Gastroesophageal sphincter (tissue), 4 donors: ENCODE measurements at regions not wholly inside any gene's neighbourhood (a gene's known extent, or its start where the extent isn't known, plus 50 kb on each side); places are given as distances from the start of the nearest gene placed in this dataset.

Experiments used
- ATAC-seq: fragments of 150-250 bp; one replicate; pipeline ENCODE4 v1.9.1; 2016; ENCODE audit warnings: mild to moderate bottlenecking, moderate library complexity
- H3K27ac ChIP-seq, 4 donors: fragments of 200-600 bp; sonication (generic) in 3 of 4; 1 replicate in 3 of 4; 2 replicates in 1 of 4; pipeline ENCODE4 v1.5.1; 2016 to 2019
- H3K27me3 ChIP-seq: fragments of 200-600 bp; sonication (generic); one replicate; pipeline ENCODE4 v1.5.1; 2019
- H3K36me3 ChIP-seq, 2 donors: fragments of 200-600 bp; sonication (generic); one replicate each; pipeline ENCODE4 v1.5.1; 2019; ENCODE audit warnings: control low read depth in 1 of 2
- H3K4me1 ChIP-seq, 3 donors: fragments of 200-600 bp; sonication (generic); 1 replicate in 2 of 3; 2 replicates in 1 of 3; pipeline ENCODE4 v1.5.1; 2016 to 2019; ENCODE audit warnings: control low read depth in 2 of 3
- H3K4me3 ChIP-seq, 2 donors: fragments of 200-600 bp; sonication (generic); one replicate each; pipeline ENCODE4 v1.5.1; 2019; ENCODE audit warnings: mild to moderate bottlenecking in 1 of 2, moderate library complexity in 1 of 2
- H3K9me3 ChIP-seq, 3 donors: fragments of 200-600 bp; sonication (generic); one replicate each; pipeline ENCODE4 v1.5.1; 2017 to 2019; ENCODE audit warnings: control low read depth in 2 of 3
- EP300 ChIP-seq: sonication (generic); formaldehyde crosslinking; IDR thresholded peaks from one replicate; pipeline ENCODE4 v1.6.1; 2017; ENCODE audit warnings: antibody characterized with exemption, mild to moderate bottlenecking
- POLR2A ChIP-seq, 2 donors: fragments of 450-650 bp; IDR thresholded peaks; one replicate each; pipeline ENCODE4 v1.6.1; 2017; ENCODE audit warnings: antibody characterized with exemption in 2 of 2, mild to moderate bottlenecking in 2 of 2, moderate library complexity in 1 of 2
- POLR2AphosphoS5 ChIP-seq: sonication (generic); formaldehyde crosslinking; IDR thresholded peaks from one replicate; pipeline ENCODE4 v1.6.1; 2017; ENCODE audit warnings: antibody characterized with exemption
- WGBS, 2 donors: methylation state at CpG; one replicate each; pipeline ENCODE4 v1.1.5; 2018; ENCODE audit warnings: low coverage in 1 of 2; 5-methylcytosine and 5-hydroxymethylcytosine counted together
- TF ChIP-seq, protein P1 (sequence below), 4 experiments: fragments of 200-600 bp in 2 of 4; fragments of 450-650 bp in 2 of 4; sonication (generic) in 1 of 4; IDR thresholded peaks; one replicate each; pipeline ENCODE4 v1.5.1; 2017 to 2019; ENCODE audit warnings: antibody characterized with exemption in 4 of 4, mild to moderate bottlenecking in 2 of 4, moderate library complexity in 2 of 4

DNA sequence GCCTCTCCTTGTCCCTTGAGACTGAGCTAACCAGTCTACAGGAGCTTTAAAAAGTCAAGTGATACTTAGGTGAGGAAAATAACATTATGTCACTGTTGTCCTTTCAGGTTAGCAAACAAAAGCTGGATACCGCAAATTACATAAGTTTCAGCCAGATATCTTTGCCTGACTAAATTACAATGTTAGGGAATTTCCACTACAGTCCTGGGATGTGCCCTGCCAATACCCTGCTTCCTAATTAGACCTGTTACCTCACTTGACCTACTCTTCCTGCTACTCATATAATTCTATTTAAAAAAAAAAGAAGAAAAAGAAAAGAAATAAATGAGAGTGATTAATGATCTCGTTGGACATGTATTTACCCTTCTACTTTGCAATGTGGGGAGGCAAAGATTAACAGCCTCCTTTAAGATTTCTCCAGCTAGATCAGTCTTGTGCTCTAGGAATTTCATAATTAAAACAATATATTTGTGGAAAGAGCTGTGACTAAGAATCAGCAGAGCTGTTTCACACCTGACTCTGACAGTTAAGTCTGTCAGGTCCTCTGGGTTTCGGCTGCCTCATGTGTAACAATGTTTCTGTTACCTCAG, 318.9 kb downstream of the HDGFL1 start:
- Histone ChIP-seq H3K4me1 (peaks cover 0 to 25% (median 0%) of the 10 kb centered on the region in 3 donors), H3K4me3 (no peak overlapping the region), H3K9me3 (no peaks in the 10 kb centered on the region), H3K36me3 (no peaks in the 10 kb centered on the region), H3K27ac (peak overlapping the region in 3 of 4 donors; percentile 22 to 34 (median 33)), H3K27me3 (no peaks in the 10 kb centered on the region)
- no peak for TF ChIP-seq POLR2A (IDR thresholded peaks at IDR 0.05)
- no peak for TF ChIP-seq POLR2AphosphoS5
- TF ChIP-seq EP300, result no peak
- TF ChIP-seq, protein P1, sequence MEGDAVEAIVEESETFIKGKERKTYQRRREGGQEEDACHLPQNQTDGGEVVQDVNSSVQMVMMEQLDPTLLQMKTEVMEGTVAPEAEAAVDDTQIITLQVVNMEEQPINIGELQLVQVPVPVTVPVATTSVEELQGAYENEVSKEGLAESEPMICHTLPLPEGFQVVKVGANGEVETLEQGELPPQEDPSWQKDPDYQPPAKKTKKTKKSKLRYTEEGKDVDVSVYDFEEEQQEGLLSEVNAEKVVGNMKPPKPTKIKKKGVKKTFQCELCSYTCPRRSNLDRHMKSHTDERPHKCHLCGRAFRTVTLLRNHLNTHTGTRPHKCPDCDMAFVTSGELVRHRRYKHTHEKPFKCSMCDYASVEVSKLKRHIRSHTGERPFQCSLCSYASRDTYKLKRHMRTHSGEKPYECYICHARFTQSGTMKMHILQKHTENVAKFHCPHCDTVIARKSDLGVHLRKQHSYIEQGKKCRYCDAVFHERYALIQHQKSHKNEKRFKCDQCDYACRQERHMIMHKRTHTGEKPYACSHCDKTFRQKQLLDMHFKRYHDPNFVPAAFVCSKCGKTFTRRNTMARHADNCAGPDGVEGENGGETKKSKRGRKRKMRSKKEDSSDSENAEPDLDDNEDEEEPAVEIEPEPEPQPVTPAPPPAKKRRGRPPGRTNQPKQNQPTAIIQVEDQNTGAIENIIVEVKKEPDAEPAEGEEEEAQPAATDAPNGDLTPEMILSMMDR (IDR thresholded peaks at IDR 0.05), result no peak
- 29 to 37% methylated on average over 2 to 3 of the region's 3 CpGs for WGBS, 2 donors
- ATAC-seq, result no peak

GRCh38 chr6:22891934-22892333, 322.6 kb downstream of the HDGFL1 start:
- Histone ChIP-seq H3K4me1 (peaks cover 0 to 22% (median 0%) of the 10 kb centered on the region in 3 donors), H3K27ac (peak overlapping the region; percentile 72 to 87 (median 81)), H3K9me3 (no peaks in the 10 kb centered on the region), H3K4me3 (no peak overlapping the region), H3K27me3 (no peaks in the 10 kb centered on the region), H3K36me3 (no peaks in the 10 kb centered on the region)
- no peak for TF ChIP-seq POLR2A (IDR thresholded peaks at IDR 0.05)
- TF ChIP-seq EP300, result no peak
- TF ChIP-seq, protein P1 (IDR thresholded peaks at IDR 0.05), result no peak
- no peak for TF ChIP-seq POLR2AphosphoS5
- 84 to 85% methylated on average over 4 of the region's 4 CpGs for WGBS, 2 donors
- ATAC-seq, result no peak

DNA sequence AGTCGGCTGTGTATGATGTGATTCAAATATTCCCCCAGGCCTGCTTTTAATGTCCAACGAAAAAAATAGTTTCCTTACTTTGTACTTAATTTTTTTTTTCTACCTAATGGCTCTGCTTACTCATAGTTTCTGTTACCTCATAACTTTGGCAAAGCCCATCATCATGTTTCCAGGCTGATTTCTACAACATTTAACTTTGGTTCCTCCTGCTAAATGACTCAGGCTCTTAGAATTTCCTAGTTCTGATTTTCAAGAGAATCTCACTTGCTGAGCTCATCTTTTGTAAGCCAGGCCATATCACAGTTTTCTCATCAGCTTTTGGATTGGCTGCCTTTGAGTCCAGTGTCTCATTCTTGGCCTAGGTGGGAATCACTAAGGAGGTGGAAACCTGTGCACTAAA, 323.1 kb downstream of the HDGFL1 start:
- Histone ChIP-seq H3K4me1 (peaks cover 0 to 22% (median 0%) of the 10 kb centered on the region in 3 donors), H3K27me3 (no peaks in the 10 kb centered on the region), H3K36me3 (no peaks in the 10 kb centered on the region), H3K9me3 (no peaks in the 10 kb centered on the region), H3K27ac (peak overlapping the region; percentile 79 to 87 (median 82)), H3K4me3 (no peak overlapping the region)
- peak; percentile 93 for ATAC-seq
- WGBS, 2 donors, result 8 to 17% methylated on average over 2 of the region's 2 CpGs
- TF ChIP-seq POLR2A (IDR thresholded peaks at IDR 0.05), result no peak
- TF ChIP-seq, protein P1 (IDR thresholded peaks at IDR 0.05), result no peak
- TF ChIP-seq POLR2AphosphoS5, result peak; percentile 87

GRCh38 chr6:22896696-22897095, 327.3 kb downstream of the HDGFL1 start:
- no peak for ATAC-seq
- no peaks in the 10 kb centered on the region for H3K27me3 ChIP-seq
- no peaks in the 10 kb centered on the region for H3K36me3 ChIP-seq
- no peaks in the 10 kb centered on the region for H3K9me3 ChIP-seq
- no peak overlapping the region for H3K4me3 ChIP-seq
- TF ChIP-seq POLR2AphosphoS5 (no peak), POLR2A (IDR thresholded peaks at IDR 0.05) (no peak), EP300 (no peak)
- TF ChIP-seq, protein P1 (IDR thresholded peaks at IDR 0.05), result no peak
- no peak overlapping the region for H3K27ac ChIP-seq
- 72% methylated on average over 3 of the region's 3 CpGs for WGBS, 2 donors
- peaks cover 0 to 9% (median 0%) of the 10 kb centered on the region in 3 donors for H3K4me1 ChIP-seq

- H3K4me3 ChIP-seq, result no peak overlapping the region
- H3K27ac ChIP-seq, result no peak overlapping the region
- no peaks in the 10 kb centered on the region for H3K9me3 ChIP-seq
- H3K4me1 ChIP-seq, result peaks cover 0 to 7% (median 0%) of the 10 kb centered on the region in 3 donors
- H3K27me3 ChIP-seq, result no peaks in the 10 kb centered on the region
- H3K36me3 ChIP-seq, result no peaks in the 10 kb centered on the region
- 54 to 83% methylated on average over 1 of the region's 1 CpG for WGBS, 2 donors
- no peak for ATAC-seq
- TF ChIP-seq EP300 (no peak), POLR2A (IDR thresholded peaks at IDR 0.05) (no peak), POLR2AphosphoS5 (no peak)
- TF ChIP-seq, protein P1 (IDR thresholded peaks at IDR 0.05), result no peak
These were observed 330.1 kb downstream of the HDGFL1 start for GRCh38 chr6:22899426-22899825.
